ENCODE measurements at regions not wholly inside any gene's neighbourhood (a gene's known extent, or its start where the extent isn't known, plus 50 kb on each side); places are given as distances from the start of the nearest gene placed in this dataset.

DNA sequence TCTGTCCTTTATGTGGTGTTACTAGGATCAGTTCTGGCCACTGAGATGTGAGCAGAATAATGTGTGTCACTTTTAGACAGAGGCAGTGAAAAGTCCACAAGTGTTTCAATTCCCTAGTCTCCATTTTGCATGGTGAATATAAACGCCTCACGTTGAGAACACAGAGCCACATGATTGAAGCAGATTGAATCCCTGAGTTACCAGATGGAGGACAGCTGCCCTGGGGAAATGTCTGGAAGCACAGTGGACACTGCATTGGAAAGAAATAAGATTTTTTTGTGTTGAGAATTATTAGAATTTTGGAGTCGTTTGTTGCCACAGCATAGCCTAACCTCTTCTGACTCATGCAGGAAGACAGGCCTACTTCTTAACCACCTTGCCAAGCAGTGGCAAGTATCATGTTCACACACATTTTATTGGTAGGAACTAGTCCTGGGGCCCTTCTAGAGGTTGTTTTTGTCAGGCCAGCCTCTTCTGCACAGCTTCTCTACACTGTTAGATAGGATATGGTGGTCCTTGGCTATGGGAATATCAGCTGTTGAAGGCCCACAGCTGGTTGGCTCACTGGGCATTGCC, 188.6 kb downstream of the TMEM182 start:
- ATAC-seq (no peak; a peak in 1 of 6 replicates), FAIRE-seq (no peak), DNase-seq (ENCODE audit: low read depth in 1 of 2, low spot score in 1 of 2) (no peak)
- WGBS (ENCODE audit: missing lambda C conversion rate), result 26% methylated on average over 3 of the region's 3 CpGs
- H3K4me3 ChIP-seq, result no peak overlapping the region
- no peak overlapping the region for H3K4me2 ChIP-seq
- ChIA-PET CTCF (no interaction called here), POLR2A (no interaction called here)
- no peak overlapping the region for H3K27ac ChIP-seq
- TF ChIP-seq FOXS1 (CRISPR knock-in tag; IDR thresholded peaks at IDR 0.05), result no peak
- no peak for TF ChIP-seq POLR2A (IDR thresholded peaks at IDR 0.05; ENCODE audit: low read length)
- TF ChIP-seq RNF2 (IDR thresholded peaks at IDR 0.05; ENCODE audit: borderline replicate concordance, low read depth), result no peak
- no peak for TF ChIP-seq TFCP2L1 (CRISPR knock-in tag; IDR thresholded peaks at IDR 0.05)
- TF ChIP-seq ZNF302 (CRISPR knock-in tag; IDR thresholded peaks at IDR 0.05), result no peak
- no peak for TF ChIP-seq PBX3 (IDR thresholded peaks at IDR 0.05)
- no peak for TF ChIP-seq ZFP36 (IDR thresholded peaks at IDR 0.05; ENCODE audit: borderline replicate concordance, partially characterized antibody)
- TF ChIP-seq, protein P1, sequence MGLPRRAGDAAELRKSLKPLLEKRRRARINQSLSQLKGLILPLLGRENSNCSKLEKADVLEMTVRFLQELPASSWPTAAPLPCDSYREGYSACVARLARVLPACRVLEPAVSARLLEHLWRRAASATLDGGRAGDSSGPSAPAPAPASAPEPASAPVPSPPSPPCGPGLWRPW (IDR thresholded peaks at IDR 0.05), result no peak
- TF ChIP-seq KDM5A (IDR thresholded peaks at IDR 0.05), result no peak
- no peak for TF ChIP-seq SMC3 (IDR thresholded peaks at IDR 0.05)
- no peak for TF ChIP-seq SREBF2 (IDR thresholded peaks at IDR 0.05)
- TF ChIP-seq RFX5 (IDR thresholded peaks at IDR 0.05), result no peak
- no peak for TF ChIP-seq KDM1A (IDR thresholded peaks at IDR 0.05; ENCODE audit: low read depth)
- no peak for TF ChIP-seq CEBPB (IDR thresholded peaks at IDR 0.05)
- no peak for TF ChIP-seq ZC3H11A (IDR thresholded peaks at IDR 0.05)
- no peak for TF ChIP-seq EHMT2 (IDR thresholded peaks at IDR 0.05; ENCODE audit: low read depth)
- H3K4me1 ChIP-seq, result no peaks in the 10 kb centered on the region
- no peaks in the 10 kb centered on the region for H3K9me3 ChIP-seq

GRCh38 chr2:102951249-102951648, 189.4 kb downstream of the TMEM182 start:
- WGBS (ENCODE audit: missing lambda C conversion rate), result 62% methylated on average over 3 of the region's 3 CpGs
- ATAC-seq, result no peak
- POLR2A ChIA-PET, result no interaction called here

DNA sequence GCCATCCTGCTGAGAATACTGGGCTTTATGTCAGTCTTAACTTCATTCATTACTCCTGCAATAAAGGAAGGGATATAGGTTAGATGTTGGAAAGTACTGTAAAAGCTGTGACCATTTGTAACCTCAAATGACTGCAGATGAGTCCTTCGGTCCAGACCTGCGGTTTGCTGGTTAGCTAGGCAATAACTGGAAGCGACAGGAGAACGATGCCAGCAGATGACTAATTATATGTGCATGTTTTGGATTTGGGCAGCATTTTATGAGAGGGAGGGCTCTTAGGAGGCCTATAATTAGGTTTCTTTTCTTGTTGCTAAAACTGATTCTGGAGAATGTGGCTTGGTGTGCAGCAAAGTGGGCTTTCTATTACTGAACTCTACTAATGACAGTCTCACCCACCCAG, 205.6 kb downstream of the TMEM182 start:
- no peak for DNase-seq (ENCODE audit: low read depth in 1 of 2, low spot score in 1 of 2)
- FAIRE-seq, result no peak
- ATAC-seq, result no peak
- no peak for TF ChIP-seq RNF2 (IDR thresholded peaks at IDR 0.05; ENCODE audit: borderline replicate concordance, low read depth)
- no peak for TF ChIP-seq GATA3 (IDR thresholded peaks at IDR 0.05; ENCODE audit: borderline replicate concordance)
- no peak for TF ChIP-seq POLR2AphosphoS2 (conservative IDR thresholded peaks at IDR 0.05; ENCODE audit: low read length)
- no peak for TF ChIP-seq JUN (IDR thresholded peaks at IDR 0.05)
- no peak for TF ChIP-seq FOXS1 (CRISPR knock-in tag; IDR thresholded peaks at IDR 0.05)
- TF ChIP-seq FOSL2 (IDR thresholded peaks at IDR 0.05), result no peak
- TF ChIP-seq FOSL2 (CRISPR knock-in tag; IDR thresholded peaks at IDR 0.05), result no peak
- no peak for TF ChIP-seq KDM1A (IDR thresholded peaks at IDR 0.05; ENCODE audit: low read depth)
- TF ChIP-seq HOXA7 (CRISPR knock-in tag; IDR thresholded peaks at IDR 0.05), result no peak
- no peak for TF ChIP-seq FOSB (CRISPR knock-in tag; IDR thresholded peaks at IDR 0.05)
- TF ChIP-seq HEYL (CRISPR knock-in tag; IDR thresholded peaks at IDR 0.05), result no peak
- no peak for TF ChIP-seq MAX (IDR thresholded peaks at IDR 0.05)
- no peak for TF ChIP-seq KDM5A (IDR thresholded peaks at IDR 0.05)
- TF ChIP-seq RAD21 (conservative IDR thresholded peaks at IDR 0.05 in 1 of 2, IDR thresholded peaks at IDR 0.05 in 1 of 2), result no peak
- no peak overlapping the region for H3K4me3 ChIP-seq
- POLR2A ChIA-PET, result no interaction called here
- no peaks in the 10 kb centered on the region for H3K4me1 ChIP-seq
- 6% methylated on average over 4 of the region's 4 CpGs for WGBS (ENCODE audit: missing lambda C conversion rate)
- H3K27ac ChIP-seq, result no peak overlapping the region
- CTCF ChIA-PET, result no interaction called here
- H3K4me2 ChIP-seq, result no peak overlapping the region
- no peaks in the 10 kb centered on the region for H3K9me3 ChIP-seq

More at GRCh38 chr2:102951249-102951648, 189.4 kb downstream of the TMEM182 start:
- CTCF ChIA-PET, result no interaction called here
- DNase-seq (ENCODE audit: low read depth in 1 of 2, low spot score in 1 of 2), result no peak
- H3K4me2 ChIP-seq, result no peak overlapping the region
- no peak overlapping the region for H3K4me3 ChIP-seq
- FAIRE-seq, result no peak
- no peak for TF ChIP-seq CBX8 (IDR thresholded peaks at IDR 0.05)
- H3K9me3 ChIP-seq, result no peaks in the 10 kb centered on the region
- H3K27ac ChIP-seq, result no peak overlapping the region
- H3K4me1 ChIP-seq, result no peaks in the 10 kb centered on the region
